ENCODE measurements at regions not wholly inside any gene's neighbourhood (a gene's known extent, or its start where the extent isn't known, plus 50 kb on each side); places are given as distances from the start of the nearest gene placed in this dataset.

DNA sequence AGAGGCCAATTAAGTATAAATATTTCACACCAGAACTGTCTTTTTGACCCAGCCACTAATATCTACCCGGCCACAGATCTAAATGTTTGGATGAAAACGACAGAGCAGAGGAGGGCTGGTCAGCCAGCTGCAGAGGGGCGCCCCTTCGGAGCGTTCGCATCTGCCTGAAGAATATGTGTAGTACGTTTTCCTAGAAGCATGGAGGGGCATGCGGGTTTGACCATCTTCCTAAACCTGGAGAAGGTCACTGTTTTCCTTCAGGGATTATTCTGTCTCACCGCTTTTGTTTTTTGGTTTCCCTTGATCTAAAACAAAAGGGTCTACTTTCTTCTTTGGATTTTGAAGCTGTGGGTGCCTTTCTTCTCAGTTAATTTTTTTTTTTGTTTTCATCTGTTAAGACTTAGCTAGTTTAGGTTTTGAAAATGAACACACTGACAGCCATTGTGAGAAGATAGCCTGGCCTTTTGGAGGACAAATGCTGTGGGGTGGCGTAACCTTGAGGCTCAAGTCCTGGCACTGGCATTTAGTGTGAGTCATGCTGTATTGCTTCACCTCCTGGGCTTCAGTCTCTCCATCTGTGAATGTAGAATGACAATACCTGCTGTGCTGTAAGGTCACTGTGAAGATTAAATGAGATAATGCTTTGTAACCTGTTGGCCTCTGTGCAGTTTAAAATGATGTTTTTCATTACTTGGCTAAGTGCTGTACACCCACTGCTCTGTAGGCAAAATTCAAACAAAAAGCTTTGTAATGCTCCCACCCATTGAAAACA, 74.1 kb upstream of the IRF2BP2 start (continued):
- TF ChIP-seq, protein P1, sequence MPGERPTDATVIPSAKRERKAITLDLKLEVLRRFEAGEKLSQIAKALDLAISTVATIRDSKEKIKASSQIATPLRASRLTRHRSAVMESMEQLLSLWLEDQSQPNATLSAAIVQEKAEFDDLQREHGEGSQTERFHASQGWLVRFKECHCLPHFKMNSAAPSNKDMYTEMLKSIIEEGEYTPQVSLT (CRISPR knock-in tag; IDR thresholded peaks at IDR 0.05; ENCODE audit: borderline replicate concordance, low read depth), result no peak
- TF ChIP-seq CBX1 (IDR thresholded peaks at IDR 0.05; ENCODE audit: low read depth) (no peak), GABPA (IDR thresholded peaks at IDR 0.05; ENCODE audit: low read depth, low read length) (no peak), GABPA (CRISPR knock-in tag; IDR thresholded peaks at IDR 0.05; ENCODE audit: low read depth) (no peak), REXO4 (CRISPR knock-in tag; IDR thresholded peaks at IDR 0.05; ENCODE audit: borderline replicate concordance) (no peak), SRSF9 (IDR thresholded peaks at IDR 0.05; ENCODE audit: borderline replicate concordance, insufficient read depth, low read depth, low read length, poor library complexity, severe bottlenecking) (no peak), MATR3 (CRISPR knock-in tag; IDR thresholded peaks at IDR 0.05) (no peak), ZNF260 (CRISPR knock-in tag; IDR thresholded peaks at IDR 0.05; ENCODE audit: borderline replicate concordance, low read depth) (no peak), RFXANK (CRISPR knock-in tag; IDR thresholded peaks at IDR 0.05) (no peak), RFXAP (CRISPR knock-in tag; IDR thresholded peaks at IDR 0.05; ENCODE audit: borderline replicate concordance) (peak; percentile 31; the same call in 1 of the 2 replicates), IRX3 (CRISPR knock-in tag; IDR thresholded peaks at IDR 0.05; ENCODE audit: borderline replicate concordance, low read depth) (no peak), MEIS2 (CRISPR knock-in tag; IDR thresholded peaks at IDR 0.05) (peak; percentile 89), PHB2 (IDR thresholded peaks at IDR 0.05; ENCODE audit: partially characterized antibody) (no peak), ZNF549 (CRISPR knock-in tag; IDR thresholded peaks at IDR 0.05) (no peak), SATB2 (CRISPR knock-in tag; IDR thresholded peaks at IDR 0.05) (no peak), ATRX (CRISPR knock-in tag; IDR thresholded peaks at IDR 0.05; ENCODE audit: borderline replicate concordance) (no peak), ZNF768 (CRISPR knock-in tag; IDR thresholded peaks at IDR 0.05) (no peak; the same call in 1 of the 2 replicates)
- TF ChIP-seq, protein P2, sequence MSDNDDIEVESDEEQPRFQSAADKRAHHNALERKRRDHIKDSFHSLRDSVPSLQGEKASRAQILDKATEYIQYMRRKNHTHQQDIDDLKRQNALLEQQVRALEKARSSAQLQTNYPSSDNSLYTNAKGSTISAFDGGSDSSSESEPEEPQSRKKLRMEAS (IDR thresholded peaks at IDR 0.05), result peak; percentile 66
- TF ChIP-seq, protein P3, sequence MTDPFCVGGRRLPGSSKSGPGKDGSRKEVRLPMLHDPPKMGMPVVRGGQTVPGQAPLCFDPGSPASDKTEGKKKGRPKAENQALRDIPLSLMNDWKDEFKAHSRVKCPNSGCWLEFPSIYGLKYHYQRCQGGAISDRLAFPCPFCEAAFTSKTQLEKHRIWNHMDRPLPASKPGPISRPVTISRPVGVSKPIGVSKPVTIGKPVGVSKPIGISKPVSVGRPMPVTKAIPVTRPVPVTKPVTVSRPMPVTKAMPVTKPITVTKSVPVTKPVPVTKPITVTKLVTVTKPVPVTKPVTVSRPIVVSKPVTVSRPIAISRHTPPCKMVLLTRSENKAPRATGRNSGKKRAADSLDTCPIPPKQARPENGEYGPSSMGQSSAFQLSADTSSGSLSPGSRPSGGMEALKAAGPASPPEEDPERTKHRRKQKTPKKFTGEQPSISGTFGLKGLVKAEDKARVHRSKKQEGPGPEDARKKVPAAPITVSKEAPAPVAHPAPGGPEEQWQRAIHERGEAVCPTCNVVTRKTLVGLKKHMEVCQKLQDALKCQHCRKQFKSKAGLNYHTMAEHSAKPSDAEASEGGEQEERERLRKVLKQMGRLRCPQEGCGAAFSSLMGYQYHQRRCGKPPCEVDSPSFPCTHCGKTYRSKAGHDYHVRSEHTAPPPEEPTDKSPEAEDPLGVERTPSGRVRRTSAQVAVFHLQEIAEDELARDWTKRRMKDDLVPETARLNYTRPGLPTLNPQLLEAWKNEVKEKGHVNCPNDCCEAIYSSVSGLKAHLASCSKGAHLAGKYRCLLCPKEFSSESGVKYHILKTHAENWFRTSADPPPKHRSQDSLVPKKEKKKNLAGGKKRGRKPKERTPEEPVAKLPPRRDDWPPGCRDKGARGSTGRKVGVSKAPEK (CRISPR knock-in tag; IDR thresholded peaks at IDR 0.05; ENCODE audit: borderline replicate concordance), result no peak
- TF ChIP-seq, protein P4, sequence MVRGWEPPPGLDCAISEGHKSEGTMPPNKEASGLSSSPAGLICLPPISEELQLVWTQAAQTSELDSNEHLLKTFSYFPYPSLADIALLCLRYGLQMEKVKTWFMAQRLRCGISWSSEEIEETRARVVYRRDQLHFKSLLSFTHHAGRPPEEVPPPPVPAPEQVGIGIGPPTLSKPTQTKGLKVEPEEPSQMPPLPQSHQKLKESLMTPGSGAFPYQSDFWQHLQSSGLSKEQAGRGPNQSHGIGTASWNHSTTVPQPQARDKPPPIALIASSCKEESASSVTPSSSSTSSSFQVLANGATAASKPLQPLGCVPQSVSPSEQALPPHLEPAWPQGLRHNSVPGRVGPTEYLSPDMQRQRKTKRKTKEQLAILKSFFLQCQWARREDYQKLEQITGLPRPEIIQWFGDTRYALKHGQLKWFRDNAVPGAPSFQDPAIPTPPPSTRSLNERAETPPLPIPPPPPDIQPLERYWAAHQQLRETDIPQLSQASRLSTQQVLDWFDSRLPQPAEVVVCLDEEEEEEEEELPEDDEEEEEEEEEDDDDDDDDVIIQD (CRISPR knock-in tag; IDR thresholded peaks at IDR 0.05; ENCODE audit: low read depth), result peak; percentile 66; the same call in 1 of the 2 replicates
- TF ChIP-seq, protein P5, sequence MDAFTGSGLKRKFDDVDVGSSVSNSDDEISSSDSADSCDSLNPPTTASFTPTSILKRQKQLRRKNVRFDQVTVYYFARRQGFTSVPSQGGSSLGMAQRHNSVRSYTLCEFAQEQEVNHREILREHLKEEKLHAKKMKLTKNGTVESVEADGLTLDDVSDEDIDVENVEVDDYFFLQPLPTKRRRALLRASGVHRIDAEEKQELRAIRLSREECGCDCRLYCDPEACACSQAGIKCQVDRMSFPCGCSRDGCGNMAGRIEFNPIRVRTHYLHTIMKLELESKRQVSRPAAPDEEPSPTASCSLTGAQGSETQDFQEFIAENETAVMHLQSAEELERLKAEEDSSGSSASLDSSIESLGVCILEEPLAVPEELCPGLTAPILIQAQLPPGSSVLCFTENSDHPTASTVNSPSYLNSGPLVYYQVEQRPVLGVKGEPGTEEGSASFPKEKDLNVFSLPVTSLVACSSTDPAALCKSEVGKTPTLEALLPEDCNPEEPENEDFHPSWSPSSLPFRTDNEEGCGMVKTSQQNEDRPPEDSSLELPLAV (CRISPR knock-in tag; conservative IDR thresholded peaks at IDR 0.05; ENCODE audit: low read depth), result no peak
- TF ChIP-seq, protein P6, sequence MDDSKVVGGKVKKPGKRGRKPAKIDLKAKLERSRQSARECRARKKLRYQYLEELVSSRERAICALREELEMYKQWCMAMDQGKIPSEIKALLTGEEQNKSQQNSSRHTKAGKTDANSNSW (CRISPR knock-in tag; IDR thresholded peaks at IDR 0.05; ENCODE audit: borderline replicate concordance), result no peak
- TF ChIP-seq, protein P7, sequence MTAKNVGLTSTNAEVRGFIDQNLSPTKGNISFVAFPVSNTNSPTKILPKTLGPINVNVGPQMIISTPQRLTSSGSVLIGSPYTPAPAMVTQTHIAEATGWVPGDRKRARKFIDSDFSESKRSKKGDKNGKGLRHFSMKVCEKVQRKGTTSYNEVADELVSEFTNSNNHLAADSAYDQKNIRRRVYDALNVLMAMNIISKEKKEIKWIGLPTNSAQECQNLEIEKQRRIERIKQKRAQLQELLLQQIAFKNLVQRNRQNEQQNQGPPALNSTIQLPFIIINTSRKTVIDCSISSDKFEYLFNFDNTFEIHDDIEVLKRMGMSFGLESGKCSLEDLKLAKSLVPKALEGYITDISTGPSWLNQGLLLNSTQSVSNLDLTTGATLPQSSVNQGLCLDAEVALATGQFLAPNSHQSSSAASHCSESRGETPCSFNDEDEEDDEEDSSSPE (CRISPR knock-in tag; IDR thresholded peaks at IDR 0.05), result peak; percentile 21; the same call in 1 of the 2 replicates
